Thyroid gland (tissue), 4 donors: ENCODE measurements at regions not wholly inside any gene's neighbourhood (a gene's known extent, or its start where the extent isn't known, plus 50 kb on each side); places are given as distances from the start of the nearest gene placed in this dataset.

ENCODE experiments used
- DNase-seq, 2 donors: peaks; one replicate each; pipeline ENCODE4 v3.0.0-alpha.2; 2019
- H3K27ac ChIP-seq, 3 donors: fragments of 200-600 bp; sonication (generic); 1 replicate in 2 of 3; 2 replicates in 1 of 3; pipeline ENCODE4 v1.5.1; 2016 to 2019; ENCODE audit warnings: mild to moderate bottlenecking in 1 of 3, moderate library complexity in 1 of 3
- H3K27me3 ChIP-seq: fragments of 200-600 bp; sonication (generic); one replicate; pipeline ENCODE4 v1.5.1; 2019
- H3K36me3 ChIP-seq, 2 donors: fragments of 200-600 bp; sonication (generic); one replicate each; pipeline ENCODE4 v1.5.1; 2016 to 2019
- H3K4me1 ChIP-seq, 2 donors: fragments of 200-600 bp; sonication (generic); one replicate each; pipeline ENCODE4 v1.5.1; 2017 to 2019
- H3K4me3 ChIP-seq, 3 donors: fragments of 200-600 bp; sonication (generic); replicated peaks in 1 of 3; 1 replicate in 2 of 3; 2 replicates in 1 of 3; pipeline ENCODE4 v1.5.1; 2016; ENCODE audit warnings: mild to moderate bottlenecking in 1 of 3
- H3K9me3 ChIP-seq: fragments of 200-600 bp; sonication (generic); one replicate; pipeline ENCODE4 v1.5.1; 2017
- CTCF ChIP-seq, 6 experiments: fragments of 200-600 bp in 3 of 6; fragments of 450-650 bp in 3 of 6; sonication (generic) in 3 of 6; IDR thresholded peaks; one replicate each; pipeline ENCODE4 v1.5.1; 2016 to 2019; ENCODE audit warnings: antibody characterized with exemption in 6 of 6, mild to moderate bottlenecking in 2 of 6, inconsistent platforms in 1 of 6, moderate library complexity in 1 of 6
- POLR2A ChIP-seq, 2 donors: fragments of 450-650 bp; IDR thresholded peaks; one replicate each; pipeline ENCODE4 v1.6.1; 2017; ENCODE audit warnings: antibody characterized with exemption in 2 of 2, mild to moderate bottlenecking in 2 of 2, moderate library complexity in 1 of 2
- WGBS, 2 donors: methylation state at CpG; one replicate each; pipeline ENCODE4 v1.1.5; 2017; 5-methylcytosine and 5-hydroxymethylcytosine counted together
- intact Hi-C: fragments of 100-400 bp; cut with DNase I; formaldehyde crosslinking; loops from one replicate; pipeline ENCODE4 v1.15.1; 2023

GRCh38 chr12:65649126-65649525 is 175.2 kb upstream of the HMGA2 start:
- Histone ChIP-seq H3K36me3 (no peaks in the 10 kb centered on the region), H3K27ac (no peak overlapping the region), H3K4me1 (no peaks in the 10 kb centered on the region), H3K9me3 (no peaks in the 10 kb centered on the region), H3K4me3 (no peak overlapping the region), H3K27me3 (no peaks in the 10 kb centered on the region)
- 18 to 21% methylated on average over 3 of the region's 3 CpGs for WGBS, 2 donors
- TF ChIP-seq CTCF (IDR thresholded peaks at IDR 0.05) = no peak
- no peak for TF ChIP-seq POLR2A (IDR thresholded peaks at IDR 0.05)
- intact Hi-C loops = no loop called here
- peak in 1 of 2 donors; percentile 11 for DNase-seq

DNA sequence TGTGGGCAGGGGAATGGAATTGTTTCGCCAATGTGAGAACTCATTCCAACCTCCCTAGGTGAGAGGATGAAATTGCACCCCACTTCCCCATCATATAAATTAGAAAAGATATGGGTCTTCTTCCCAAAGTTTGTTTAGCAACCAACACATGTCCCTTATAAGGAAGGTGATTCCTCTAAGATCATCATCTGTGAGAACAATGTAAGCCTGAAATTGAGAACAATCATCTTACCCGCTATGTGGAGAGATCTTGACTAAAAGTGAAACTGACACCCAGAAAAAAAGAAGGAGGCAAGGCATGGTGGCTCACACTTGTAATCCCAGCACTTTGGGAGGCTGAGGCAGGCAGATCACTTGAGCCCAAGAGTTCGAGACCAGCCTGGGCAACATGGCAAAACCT is 173.2 kb upstream of the HMGA2 start:
- 94 to 100% methylated on average over 3 of the region's 3 CpGs for WGBS, 2 donors
- Histone ChIP-seq H3K27ac (no peak overlapping the region), H3K9me3 (no peaks in the 10 kb centered on the region), H3K4me1 (no peaks in the 10 kb centered on the region), H3K27me3 (no peaks in the 10 kb centered on the region), H3K4me3 (no peak overlapping the region), H3K36me3 (no peaks in the 10 kb centered on the region)
- intact Hi-C loops = no loop called here
- DNase-seq = no peak
- no peak for TF ChIP-seq POLR2A (IDR thresholded peaks at IDR 0.05)
- TF ChIP-seq CTCF (IDR thresholded peaks at IDR 0.05) = no peak

GRCh38 chr12:65653321-65653720 is 171.0 kb upstream of the HMGA2 start:
- no peak overlapping the region for H3K27ac ChIP-seq
- no peak overlapping the region for H3K4me3 ChIP-seq
- no peaks in the 10 kb centered on the region for H3K4me1 ChIP-seq
- no peaks in the 10 kb centered on the region for H3K36me3 ChIP-seq
- no peaks in the 10 kb centered on the region for H3K27me3 ChIP-seq
- intact Hi-C loops = no loop called here
- TF ChIP-seq POLR2A (IDR thresholded peaks at IDR 0.05) (no peak), CTCF (IDR thresholded peaks at IDR 0.05) (no peak)
- no peaks in the 10 kb centered on the region for H3K9me3 ChIP-seq
- WGBS, 2 donors = 81 to 82% methylated on average over 2 of the region's 2 CpGs
- no peak for DNase-seq

GRCh38 chr12:65653946-65654629 is 170.2 kb upstream of the HMGA2 start:
- Histone ChIP-seq H3K36me3 (no peaks in the 10 kb centered on the region), H3K4me1 (no peaks in the 10 kb centered on the region), H3K27ac (no peak overlapping the region), H3K4me3 (no peak overlapping the region), H3K27me3 (no peaks in the 10 kb centered on the region), H3K9me3 (no peaks in the 10 kb centered on the region)
- intact Hi-C loops = no loop called here
- no peak for TF ChIP-seq POLR2A (IDR thresholded peaks at IDR 0.05)
- TF ChIP-seq CTCF (IDR thresholded peaks at IDR 0.05) = no peak
- DNase-seq = peak; percentile 19 to 29
- 38 to 39% methylated on average over 8 of the region's 8 CpGs for WGBS, 2 donors

- DNase-seq = no peak
- H3K4me3 ChIP-seq = no peak overlapping the region
- intact Hi-C loops = no loop called here
- no peaks in the 10 kb centered on the region for H3K4me1 ChIP-seq
- TF ChIP-seq CTCF (IDR thresholded peaks at IDR 0.05) (no peak), POLR2A (IDR thresholded peaks at IDR 0.05) (no peak)
- 92 to 94% methylated on average over 7 of the region's 7 CpGs for WGBS, 2 donors
- H3K9me3 ChIP-seq = no peaks in the 10 kb centered on the region
- no peaks in the 10 kb centered on the region for H3K27me3 ChIP-seq
- no peak overlapping the region for H3K27ac ChIP-seq
- H3K36me3 ChIP-seq = no peaks in the 10 kb centered on the region
Measured at GRCh38 chr12:65655074-65655493, 169.2 kb upstream of the HMGA2 start.
